Stimulated activated CD8-positive, alpha-beta memory T cell treated with anti-CD3 and anti-CD28 coated beads, Interleukin-7, amount 100 ng/mL, for 1 hour (primary cell): ENCODE measurements at regions not wholly inside any gene's neighbourhood (a gene's known extent, or its start where the extent isn't known, plus 50 kb on each side); places are given as distances from the start of the nearest gene placed in this dataset.

Source experiments
- DNase-seq, 2 donors: peaks; one replicate each; pipeline ENCODE4 v3.0.0-alpha.2; 2020; ENCODE audit warnings: low read depth in 2 of 2

DNA sequence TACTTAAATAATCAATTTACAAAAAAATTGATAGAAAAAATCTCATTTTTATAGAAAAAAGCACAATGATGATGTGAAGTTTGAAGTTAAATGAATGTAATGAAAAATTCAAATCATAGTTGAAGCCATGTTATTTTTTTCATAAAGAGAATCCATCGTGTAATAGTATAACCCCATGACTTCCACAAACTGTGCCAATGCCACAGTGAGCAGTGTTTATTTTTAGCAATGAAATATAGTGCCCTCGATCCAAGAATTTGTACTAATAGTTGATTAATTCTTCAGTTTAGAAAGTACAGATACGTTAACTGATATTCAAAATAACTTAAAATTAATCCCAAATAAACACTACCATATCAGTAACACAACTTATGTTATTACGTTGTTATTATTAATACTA, 225.9 kb downstream of the PTPRC start:
- DNase-seq, result no peak

DNA sequence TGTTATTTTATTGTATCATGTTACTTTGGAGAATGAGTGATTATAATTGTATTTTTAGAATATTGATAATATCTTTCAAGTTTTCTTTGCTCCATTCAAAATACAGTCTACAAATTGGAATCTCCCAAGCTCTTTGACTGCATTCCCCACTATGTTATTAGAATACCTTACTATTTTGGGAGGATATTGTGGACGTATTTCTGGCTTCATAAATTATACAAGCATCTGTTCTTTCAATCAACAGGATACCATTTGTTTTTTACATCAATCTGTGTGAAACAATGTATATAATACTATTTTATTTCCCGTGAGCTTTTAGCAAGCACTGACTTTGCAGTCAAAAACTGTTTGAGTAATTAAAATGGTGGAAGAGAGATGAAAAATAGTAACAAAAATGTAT, 226.5 kb downstream of the PTPRC start:
- no peak for DNase-seq

DNA sequence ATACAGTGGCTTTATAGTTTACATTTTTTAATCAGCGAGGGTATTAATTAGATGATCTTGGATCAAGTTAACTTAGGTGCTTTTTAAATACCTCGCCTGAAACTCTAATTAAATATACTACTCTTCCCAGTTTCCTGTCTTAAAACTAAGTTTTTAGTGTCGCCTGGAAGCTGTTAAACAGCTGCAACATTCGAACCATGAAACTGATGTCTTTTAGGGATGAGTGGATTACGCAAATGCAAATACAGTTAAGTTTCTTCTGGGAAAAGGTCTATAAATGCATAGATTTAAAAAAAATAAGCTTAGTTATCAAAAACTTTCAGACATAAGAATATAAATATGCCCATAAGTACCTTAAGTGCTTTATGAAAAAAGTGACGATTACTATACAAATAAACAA, 228.3 kb downstream of the PTPRC start:
- no peak for DNase-seq

DNA sequence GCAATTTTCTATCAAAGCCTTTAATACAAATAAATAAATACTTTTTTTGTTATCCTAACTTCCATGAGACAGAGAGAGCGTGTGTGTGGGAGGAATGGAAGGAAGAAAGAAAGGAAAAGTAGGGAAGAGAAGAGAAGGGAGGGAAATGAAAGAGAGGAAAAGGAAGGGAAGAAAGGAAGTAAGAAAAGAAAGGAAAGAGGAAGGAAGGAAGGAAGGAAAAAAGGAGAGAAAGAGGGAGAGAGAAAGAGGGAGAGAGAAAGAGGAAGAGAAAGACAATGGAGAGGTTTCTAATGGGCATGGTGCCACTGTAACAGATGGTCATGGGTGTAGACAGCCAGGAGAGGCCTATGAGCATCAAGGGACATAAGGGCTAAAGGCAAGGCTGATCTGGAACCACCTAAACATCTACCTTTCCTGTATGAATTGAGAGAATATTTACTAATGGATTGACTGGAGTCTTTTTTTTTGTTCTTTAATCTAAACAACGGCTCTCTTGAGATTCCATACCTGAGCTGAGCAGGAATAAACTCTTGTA, 234.9 kb downstream of the PTPRC start:
- no peak for DNase-seq

DNA sequence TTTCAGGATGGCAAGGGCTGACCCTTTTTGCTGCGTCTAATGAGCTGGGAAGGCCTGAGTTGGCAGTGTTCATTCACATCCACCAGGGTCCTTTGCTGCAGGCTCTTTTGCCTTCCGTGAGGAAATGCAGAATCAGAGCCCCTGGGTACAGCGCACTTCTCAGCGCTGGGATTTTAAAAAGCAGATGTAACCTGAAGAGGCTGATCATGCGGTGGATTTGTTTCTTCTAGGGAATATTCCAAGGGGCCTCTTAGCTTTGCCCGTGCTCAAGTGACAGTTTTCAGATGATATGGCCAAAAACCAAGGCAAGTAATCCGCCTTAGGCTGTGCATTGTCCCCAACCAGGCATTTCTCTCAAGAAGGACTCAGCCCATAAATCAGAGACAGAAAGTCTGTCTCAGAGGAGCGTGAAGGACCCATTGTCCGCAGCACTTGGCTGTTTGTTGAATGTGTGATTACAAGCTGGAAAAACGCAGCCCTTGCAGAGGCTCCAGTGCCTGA, 237.6 kb downstream of the PTPRC start:
- no peak for DNase-seq

DNA sequence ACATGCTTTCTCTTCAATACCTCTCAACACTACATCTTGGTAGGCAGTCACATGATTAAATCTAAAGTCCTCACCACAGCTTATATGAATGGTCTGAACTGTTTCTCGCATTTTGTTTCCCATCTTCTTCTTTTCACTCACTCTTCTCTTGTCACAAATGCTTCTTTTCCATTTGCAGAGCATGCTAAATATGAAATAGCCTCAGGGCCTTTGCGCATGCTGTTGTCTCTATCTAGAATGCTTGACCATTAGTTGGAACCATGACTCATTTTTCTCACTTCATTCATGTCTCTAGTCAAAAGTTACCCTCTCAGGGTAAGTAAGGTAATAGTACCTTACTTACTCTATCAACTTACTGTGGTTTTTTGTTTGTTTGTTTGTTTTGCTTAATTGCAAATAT, 239.7 kb downstream of the PTPRC start:
- DNase-seq, result no peak

DNA sequence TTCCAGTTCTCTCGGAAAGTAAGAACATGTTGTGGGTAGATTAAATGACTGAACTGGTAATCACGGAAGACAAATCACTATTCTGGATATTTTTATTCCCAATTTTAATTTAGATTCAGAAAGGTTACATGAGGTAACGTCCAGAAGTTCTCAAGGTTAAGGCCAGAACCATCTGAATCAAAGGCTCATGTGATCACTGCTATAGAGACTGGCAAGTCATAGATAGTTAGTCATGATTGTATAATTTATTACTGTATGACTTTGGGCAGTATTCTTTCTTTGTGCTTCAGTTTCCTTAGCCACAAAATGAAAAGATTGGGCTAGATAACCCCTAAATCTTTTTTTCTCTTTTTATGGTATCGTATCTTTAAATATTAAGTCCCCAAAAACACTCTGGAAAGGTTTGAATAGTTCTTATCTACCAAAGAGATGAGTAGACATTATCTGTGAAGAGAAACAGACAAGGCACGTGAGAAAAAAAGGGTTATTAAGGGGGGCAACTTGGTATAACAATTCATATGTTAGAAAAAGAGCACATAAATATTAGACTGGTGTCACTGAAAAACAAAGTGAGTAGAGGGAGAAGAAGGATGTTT, 241.0 kb downstream of the PTPRC start:
- no peak for DNase-seq

DNA sequence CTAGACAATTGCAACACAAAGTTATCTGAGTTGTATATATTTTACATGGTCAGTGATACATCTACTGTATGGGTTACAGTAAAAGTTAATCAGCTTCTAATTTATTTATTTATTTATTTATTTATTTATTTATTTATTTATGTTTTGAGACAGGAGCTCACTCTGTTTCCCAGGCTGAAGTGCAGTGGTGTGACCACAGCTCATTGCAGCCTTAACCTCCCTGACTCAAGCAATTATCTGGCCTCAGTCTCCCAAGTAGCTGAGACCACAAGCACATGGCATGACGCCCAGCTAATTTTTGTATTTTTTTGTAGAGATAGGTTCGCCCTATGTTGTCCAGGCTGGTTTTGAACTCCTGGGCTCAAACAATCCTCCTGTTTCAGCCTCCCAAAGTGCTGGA, 241.6 kb downstream of the PTPRC start:
- DNase-seq, result no peak

DNA sequence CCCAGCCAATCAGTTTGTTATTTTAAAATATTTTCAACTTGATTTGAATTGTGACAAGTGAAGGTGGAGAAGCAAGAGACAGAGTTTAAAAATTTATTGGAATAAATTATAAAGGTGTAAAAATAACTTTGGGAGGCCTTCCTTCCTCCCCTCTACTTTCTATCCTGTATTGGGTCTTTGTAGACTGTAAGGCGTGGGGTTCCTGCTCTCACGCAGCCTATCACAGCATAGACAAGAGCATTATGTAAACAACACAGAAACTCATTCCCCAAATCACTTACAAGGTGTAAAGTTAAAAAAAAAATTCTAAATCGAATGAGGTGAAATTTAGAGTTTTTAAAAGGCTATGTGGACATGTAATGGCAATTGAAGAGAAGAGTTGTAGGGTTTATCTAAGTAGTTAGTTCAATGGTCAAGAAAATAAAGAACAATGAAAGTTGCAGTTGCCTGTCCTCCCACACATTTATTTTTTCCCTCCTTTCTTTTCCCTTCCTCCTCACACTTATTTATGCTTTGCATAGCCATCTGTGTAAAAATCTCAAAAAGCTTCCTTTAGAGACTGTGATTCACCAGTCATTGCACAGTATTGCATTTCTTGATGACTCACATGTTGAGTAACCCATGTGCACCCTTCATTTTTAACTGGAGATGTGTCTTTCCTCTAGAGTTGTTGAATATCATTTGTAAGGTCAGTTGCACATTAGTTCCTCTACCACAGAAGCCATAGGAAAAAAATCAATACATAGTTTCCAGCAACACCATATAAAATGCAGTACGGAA, 242.2 kb downstream of the PTPRC start:
- DNase-seq, result no peak

DNA sequence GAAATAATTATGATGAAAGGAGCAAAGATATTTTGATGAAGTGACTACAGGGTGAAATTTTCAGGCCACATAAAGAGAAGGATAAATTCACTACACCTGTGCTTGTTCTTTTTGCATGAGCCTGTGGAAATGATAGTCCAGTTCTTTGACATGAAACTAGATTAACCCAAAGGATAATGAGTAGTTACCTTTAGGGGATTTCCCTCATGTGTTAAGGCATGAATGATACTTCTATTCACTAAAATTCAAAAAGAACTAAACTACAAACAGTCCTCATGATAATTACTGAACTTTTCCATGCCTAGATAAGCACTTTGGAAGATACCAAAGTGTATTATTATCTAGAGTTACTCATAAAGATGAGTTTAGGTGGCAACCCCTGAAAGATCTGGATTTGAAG, 244.3 kb downstream of the PTPRC start:
- DNase-seq, result no peak

DNA sequence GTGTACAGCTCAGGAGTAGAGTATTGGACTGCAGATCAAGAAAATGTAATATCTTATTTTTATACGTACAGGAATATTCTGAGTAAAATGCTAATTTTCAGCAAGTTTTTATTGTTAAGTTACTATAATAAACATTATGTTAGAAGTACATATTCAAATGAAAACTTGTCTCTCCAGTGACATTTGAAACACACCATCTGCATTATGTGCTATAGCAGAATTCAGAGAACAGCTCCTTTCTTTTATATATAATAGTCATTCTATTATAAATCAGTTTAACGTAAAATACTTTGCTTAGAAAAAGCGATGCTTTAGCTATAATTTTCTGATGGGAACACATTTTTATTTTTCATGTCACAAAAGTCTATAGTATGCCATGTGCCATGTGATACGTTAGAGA, 249.0 kb downstream of the PTPRC start:
- no peak for DNase-seq

DNA sequence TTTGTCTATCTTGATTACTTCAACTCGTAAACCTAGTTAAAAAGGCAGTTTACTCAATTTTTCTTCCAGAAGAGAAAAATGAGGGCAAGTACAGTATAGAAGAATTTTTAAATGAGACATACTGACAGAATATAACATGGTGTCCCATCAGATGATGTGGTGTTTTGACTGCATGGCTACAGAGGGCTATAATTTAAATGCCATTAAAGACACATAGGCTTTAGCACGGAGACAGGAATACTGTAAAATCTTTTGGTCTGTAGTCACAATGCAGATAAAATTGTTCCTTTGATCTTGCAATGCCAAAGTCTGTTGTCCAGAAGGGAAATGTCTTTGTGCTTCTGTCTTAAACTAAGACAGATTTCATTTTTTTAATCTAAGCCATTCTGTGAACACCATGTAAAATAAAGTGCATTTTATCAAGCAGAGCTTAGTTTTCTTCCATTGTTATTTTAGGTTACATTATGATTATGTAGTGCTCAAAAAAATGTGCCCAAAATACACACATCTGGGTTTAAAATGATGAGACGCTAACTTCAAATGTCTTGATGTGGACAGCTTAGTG, 249.6 kb downstream of the PTPRC start:
- DNase-seq, result no peak

DNA sequence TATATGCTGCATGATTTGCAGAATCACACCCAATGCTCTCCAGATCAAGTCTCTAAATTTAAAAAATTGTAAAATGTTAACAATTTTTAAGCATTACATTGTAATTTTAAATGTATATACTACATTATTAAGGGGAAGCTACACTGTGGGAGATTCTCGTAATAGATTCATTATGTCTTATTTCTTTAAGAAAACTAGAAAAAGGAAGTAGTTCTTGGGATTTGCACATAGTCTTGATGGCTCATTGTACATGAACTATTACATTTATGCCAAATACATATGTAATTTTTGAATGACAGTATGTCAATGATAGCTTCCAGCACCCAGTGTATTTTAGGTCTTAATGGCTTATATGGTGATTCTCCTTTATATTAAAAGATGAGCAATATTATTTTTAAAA, 250.3 kb downstream of the PTPRC start:
- no peak for DNase-seq

DNA sequence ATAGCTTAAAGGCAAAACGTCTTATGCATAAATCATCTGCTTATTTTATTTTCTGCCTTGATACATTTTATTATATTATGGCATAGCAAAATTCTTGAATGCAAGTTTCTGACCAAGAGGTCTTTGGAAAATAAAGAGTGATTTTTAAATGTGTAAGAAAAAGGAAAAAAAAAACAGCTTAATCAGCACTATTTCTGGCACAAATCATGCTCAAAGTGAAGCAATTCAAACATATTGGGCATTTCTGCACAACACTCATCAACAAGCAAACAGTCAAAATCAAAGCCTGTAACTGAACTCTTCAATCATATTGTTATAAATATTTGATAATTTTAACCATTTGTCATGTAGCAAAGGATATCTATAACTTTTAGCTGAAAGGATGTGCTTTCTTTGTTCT, 250.9 kb downstream of the PTPRC start:
- no peak for DNase-seq

DNA sequence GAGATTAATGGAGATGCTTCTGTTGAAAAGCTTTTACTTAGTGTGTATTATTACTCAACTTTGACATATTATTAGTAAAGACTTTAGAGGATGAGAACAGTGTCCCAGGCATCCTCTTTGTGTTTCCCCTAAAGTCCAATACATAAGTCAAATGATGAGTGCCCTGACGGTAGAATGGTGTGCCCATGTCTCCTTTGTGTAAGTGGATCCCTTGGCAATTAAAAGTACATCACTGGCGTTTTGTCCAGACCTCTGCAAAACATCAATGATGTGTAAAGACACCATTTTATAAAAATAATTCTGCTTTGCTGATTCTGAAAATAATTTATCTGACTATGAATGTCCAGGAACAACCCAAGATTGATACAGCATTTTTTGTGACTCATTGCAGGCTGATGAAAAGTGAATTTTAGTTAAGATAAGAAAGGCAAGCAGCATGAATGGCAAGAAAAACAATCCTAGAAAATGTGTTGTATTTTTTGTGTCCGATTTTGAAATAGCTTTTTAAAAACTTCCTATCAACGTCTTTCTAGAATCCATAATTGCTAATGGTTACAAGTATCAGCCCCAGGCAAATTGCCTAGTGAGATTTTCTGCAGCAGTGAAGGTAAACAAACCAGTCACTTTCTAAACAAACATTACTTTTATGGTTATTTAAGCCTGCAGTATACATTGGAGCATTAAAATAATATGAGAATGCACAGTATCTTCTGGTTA, 251.5 kb downstream of the PTPRC start:
- DNase-seq, result no peak

DNA sequence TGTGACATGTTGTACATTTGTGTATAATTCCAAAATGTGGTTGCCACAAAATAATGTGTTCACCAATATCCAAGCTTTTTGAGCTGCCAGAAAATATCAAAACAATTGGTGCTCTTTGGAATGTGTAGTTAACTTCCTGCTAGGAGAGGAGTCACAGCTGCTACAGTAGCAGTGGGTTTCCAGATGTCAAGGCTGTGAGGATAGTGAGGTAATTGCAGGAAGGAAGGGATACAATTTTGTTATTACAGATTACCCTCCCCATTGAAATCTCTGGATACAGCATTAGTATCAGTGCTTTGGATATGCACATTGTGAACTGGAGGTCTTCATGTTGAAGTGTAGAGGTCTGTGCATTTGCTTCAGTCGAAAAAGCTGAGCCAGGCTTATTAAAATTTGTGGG, 253.2 kb downstream of the PTPRC start:
- no peak for DNase-seq

DNA sequence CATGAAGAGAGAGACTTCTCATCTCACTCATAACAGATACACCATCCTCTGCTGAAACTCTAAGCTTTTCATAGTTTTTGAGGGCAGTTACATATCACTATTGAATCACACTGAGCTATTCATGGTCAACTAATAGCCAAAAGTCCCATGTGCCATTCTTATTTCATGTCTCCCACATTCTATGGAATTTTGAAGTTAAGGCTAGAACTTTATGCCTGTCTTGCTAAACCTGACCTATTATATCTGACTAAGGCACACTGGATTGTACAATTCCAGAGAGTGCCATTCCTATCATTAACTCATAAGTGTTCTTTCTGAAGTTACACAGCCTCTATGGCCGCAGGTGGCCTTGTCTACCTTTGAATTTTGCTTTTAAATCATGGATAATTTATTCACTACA, 254.3 kb downstream of the PTPRC start:
- DNase-seq, result no peak

DNA sequence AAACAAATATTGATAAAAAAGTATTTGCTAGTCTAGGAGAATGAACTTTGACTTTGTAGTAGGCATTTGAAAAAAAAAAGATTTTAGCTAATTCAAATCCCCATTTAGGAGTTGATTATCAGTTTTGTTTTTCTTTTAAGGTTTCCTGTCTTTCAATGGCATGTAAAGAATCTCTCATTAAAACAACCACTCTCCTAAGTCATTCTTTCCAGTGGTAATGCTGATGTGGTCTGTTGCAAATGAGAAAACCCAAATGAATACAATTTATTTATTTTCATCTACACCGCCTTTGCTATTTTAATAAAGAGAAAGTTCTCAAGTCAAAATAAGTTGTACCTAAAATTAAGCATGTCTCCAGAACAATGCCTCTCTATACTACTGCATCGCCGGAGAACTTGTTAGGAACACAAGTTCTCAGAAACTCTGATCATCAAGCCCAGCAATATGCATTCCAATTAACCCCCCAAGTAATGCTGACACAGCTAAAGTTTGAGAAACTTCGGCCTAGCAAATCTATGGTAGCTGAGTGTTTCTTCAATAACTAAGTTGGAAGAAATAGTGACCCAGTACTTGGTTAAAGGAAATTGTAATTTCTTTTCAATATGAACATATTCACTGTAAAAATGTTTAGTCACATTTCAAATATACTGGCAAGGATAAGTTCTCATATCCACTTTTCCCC, 255.1 kb downstream of the PTPRC start:
- DNase-seq, result no peak

DNA sequence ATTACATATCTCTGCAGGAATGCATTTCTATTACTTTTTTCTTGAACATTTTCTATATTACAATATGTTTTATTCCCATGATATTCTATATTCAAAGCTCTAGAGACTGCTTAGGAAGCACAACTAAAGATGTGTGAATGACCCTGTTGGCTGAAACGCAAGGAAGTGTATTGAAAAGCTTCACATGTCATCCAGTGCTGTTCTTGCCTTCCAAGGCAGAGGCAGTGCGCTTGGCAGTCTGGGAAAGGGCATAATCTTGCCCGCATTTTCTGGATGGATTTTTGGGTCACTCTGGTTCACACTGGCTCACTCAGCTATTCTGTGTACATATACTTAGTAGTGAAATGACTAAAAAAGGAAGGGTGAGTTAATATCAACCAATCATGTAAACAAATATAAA, 262.4 kb downstream of the PTPRC start:
- no peak for DNase-seq

DNA sequence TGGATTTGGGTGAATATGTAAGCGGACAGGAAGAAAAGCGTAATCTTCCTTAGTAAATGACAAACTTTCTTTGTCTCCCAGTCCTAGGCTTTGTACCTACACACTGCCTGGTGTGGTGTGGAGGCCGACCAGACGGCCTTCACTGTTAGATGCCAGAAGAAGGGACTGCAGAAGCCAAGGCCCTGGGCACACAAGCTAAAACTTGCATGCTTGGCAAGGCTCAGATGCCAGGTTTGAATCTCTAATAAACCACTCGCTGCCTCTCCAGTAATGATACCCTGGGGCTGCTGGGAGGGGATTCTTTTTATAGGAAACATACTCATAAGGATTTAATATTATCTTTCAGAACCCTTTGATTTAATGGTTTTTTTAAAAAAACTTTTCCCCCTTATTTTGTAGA, 263.8 kb downstream of the PTPRC start:
- no peak for DNase-seq

DNA sequence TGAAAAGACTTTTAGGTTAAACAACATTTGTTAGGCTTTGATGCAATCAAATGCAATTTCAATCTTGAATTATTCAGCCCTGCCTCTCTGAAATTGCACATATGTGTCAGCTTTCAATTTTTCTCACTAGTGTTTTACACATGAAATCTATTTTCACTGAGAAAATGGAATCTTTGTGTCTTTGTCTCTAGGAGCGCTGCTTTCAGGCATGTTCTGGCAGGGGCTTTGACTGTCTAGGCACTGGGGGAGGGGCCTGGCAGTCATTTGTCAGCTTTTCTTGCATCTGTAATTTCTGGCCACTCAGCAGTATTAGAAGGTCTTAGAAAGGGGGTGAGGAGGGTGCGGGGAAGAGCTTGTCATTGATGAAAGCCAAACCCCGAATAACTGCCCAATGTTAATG, 264.4 kb downstream of the PTPRC start:
- DNase-seq, result no peak

DNA sequence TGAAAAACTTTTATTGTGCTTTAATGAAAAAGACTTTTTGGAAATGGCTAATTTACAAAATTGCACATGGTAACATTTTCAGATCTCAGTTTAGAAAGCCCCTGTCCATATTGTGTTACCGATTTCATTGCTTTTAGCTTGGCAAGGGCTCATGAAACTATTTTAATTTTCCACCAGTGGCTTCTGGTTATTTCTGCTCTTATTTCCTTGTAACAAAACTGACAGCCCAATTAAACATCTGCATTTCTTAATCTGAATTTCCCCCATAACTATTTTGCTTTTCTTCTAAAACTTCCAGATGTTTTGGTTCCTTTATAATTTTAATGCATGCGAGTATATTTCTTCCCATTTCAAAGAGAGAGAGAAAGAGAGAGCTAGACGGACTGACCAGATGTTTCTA, 264.8 kb downstream of the PTPRC start:
- DNase-seq, result no peak
